ENCODE measurements at regions not wholly inside any gene's neighbourhood (a gene's known extent, or its start where the extent isn't known, plus 50 kb on each side); places are given as distances from the start of the nearest gene placed in this dataset.
A peak's percentile ranks its signal among the peaks of the same experiment; 100 is the strongest.
"Not testable (repeated sequence)": the region's sequence is repeated elsewhere in the genome, so short reads cannot be mapped to it uniquely, and the experiment has no call there.

- no peak for DNase-seq
These were observed 349.2 kb upstream of the RORB start for GRCh38 chr9:74147906-74148305.

DNA sequence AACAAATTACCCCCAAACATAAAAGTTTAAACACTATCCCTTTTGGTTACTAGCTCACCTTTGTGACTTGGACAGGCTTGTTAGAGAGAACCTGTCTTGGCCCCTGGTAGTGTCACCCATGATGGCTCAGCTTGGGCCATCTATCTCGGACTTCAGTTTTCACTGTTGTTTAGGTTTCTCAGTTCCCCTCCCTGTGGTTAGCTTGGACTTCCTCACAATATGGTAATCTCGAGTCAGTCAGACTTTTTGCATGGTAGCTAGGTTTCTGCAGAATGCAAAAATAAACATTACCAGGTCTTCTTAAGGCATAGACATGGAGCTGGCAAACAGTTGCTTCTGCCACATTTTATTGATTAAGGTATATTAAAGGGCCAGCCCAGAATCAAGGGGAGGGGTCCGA is 324.3 kb upstream of the RORB start:
- DNase-seq: no peak

- DNase-seq: no peak
These were observed 323.9 kb upstream of the RORB start for GRCh38 chr9:74173284-74173683.

- not testable (repeated sequence) for DNase-seq
These were observed 299.4 kb upstream of the RORB start for GRCh38 chr9:74197771-74198170.

DNA sequence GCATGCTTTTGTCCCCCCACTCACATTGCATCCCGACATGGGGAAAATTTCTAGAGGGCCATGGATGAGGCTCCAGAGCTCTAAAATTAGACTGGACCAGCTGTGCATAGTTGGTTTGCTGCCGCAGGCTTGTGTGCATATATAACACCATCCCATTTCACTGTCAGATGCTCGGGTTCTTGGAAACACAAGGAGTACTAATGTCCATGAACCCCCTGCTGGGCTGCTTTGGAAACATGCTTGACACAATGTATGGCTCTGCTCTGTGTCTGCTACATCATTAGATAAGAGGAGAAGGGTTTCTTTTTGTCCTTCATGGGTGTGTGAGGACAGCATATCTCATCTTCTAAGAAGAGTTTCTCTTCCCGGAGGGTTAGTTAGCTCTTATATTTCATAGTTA is 292.1 kb upstream of the RORB start:
- no peak for DNase-seq

- no peak for DNase-seq
These were observed 278.6 kb upstream of the RORB start for GRCh38 chr9:74218385-74219063.

- no peak for DNase-seq
These were observed 276.8 kb upstream of the RORB start for GRCh38 chr9:74220327-74220726.

GRCh38 chr9:74236857-74237256 is 260.3 kb upstream of the RORB start:
- DNase-seq: no peak

GRCh38 chr9:74245866-74246497 is 251.2 kb upstream of the RORB start:
- DNase-seq: no peak

- no peak for DNase-seq
These were observed 241.6 kb upstream of the RORB start for GRCh38 chr9:74255489-74255984.

- no peak for DNase-seq
These were observed 221.1 kb upstream of the RORB start for GRCh38 chr9:74275872-74276508.

DNA sequence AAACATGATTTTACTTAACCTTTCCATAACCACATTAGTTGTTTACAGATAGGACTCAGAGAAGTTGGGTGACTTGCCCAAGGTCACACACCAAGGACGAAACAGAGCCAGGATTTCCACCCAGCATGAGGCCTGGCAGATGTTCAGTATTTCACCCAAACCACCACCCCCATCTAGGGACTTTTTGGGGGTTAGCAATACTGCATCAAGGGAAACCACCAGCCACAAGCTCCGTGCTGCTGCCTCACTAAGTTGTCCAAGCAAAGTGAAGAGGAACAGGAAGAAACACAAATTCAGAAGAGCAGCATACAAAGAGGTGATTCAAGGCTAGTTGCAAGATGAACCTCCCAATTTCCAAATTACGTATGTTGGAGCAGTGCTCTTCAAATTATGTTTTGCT is 219.6 kb upstream of the RORB start:
- DNase-seq: no peak

DNA sequence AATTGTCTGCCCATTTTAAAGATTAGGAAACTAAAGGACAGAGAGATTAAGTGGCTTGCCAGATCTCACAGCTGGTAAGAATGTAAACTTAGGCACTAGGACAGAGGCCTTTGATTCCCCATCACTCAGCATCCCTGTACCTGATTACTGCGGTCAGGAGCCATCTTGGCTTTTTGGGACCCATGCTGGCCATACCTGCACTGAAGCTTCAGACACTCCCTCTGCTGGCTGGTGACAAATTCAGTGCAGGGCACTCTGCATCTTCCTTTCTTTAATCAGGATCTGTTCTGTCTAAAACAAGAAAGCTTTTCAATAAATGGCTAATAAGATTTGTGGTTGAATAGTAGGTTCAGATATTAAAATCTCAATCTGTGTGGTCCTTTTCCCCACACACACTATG is 215.5 kb upstream of the RORB start:
- DNase-seq: no peak

- no peak for DNase-seq
These were observed 214.4 kb upstream of the RORB start for GRCh38 chr9:74282526-74283253.

GRCh38 chr9:74284581-74285450 is 212.3 kb upstream of the RORB start:
- DNase-seq: peak in 1 of 51 donors; percentile 1

- no peak for DNase-seq
These were observed 203.7 kb upstream of the RORB start for GRCh38 chr9:74293479-74293878.

- peak in 1 of 51 donors; percentile 1 for DNase-seq
These were observed 193.2 kb upstream of the RORB start for GRCh38 chr9:74303945-74304344.

- no peak for DNase-seq
These were observed 192.5 kb upstream of the RORB start for GRCh38 chr9:74304598-74304997.

- DNase-seq: no peak
These were observed 187.5 kb upstream of the RORB start for GRCh38 chr9:74309654-74310053.

- DNase-seq: no peak
These were observed 179.9 kb upstream of the RORB start for GRCh38 chr9:74317235-74317634.

GRCh38 chr9:74321396-74321795 is 175.7 kb upstream of the RORB start:
- DNase-seq: no peak
